KOPT-K1 (cell line): ENCODE measurements at regions not wholly inside any gene's neighbourhood (a gene's known extent, or its start where the extent isn't known, plus 50 kb on each side); places are given as distances from the start of the nearest gene placed in this dataset.

Experiments used
- H3K27ac ChIP-seq: fragments of 200-600 bp; sonication (generic); 2 replicates; pipeline ENCODE4 v1.5.1; 2016; ENCODE audit warnings: antibody characterized with exemption, mild to moderate bottlenecking, low read depth, low read length; ENCODE audit not compliant: poor library complexity, severe bottlenecking
- H3K36me3 ChIP-seq: fragments of 200-600 bp; sonication (generic); 2 replicates; pipeline ENCODE4 v1.5.1; 2017; ENCODE audit warnings: antibody characterized with exemption, mild to moderate bottlenecking, low read length, moderate library complexity; ENCODE audit not compliant: insufficient read depth
- H3K9me3 ChIP-seq: fragments of 200-600 bp; sonication (generic); 2 replicates; pipeline ENCODE4 v1.5.1; 2017; ENCODE audit warnings: antibody characterized with exemption, low read length, mild to moderate bottlenecking; ENCODE audit not compliant: insufficient read depth, poor library complexity, severe bottlenecking

DNA sequence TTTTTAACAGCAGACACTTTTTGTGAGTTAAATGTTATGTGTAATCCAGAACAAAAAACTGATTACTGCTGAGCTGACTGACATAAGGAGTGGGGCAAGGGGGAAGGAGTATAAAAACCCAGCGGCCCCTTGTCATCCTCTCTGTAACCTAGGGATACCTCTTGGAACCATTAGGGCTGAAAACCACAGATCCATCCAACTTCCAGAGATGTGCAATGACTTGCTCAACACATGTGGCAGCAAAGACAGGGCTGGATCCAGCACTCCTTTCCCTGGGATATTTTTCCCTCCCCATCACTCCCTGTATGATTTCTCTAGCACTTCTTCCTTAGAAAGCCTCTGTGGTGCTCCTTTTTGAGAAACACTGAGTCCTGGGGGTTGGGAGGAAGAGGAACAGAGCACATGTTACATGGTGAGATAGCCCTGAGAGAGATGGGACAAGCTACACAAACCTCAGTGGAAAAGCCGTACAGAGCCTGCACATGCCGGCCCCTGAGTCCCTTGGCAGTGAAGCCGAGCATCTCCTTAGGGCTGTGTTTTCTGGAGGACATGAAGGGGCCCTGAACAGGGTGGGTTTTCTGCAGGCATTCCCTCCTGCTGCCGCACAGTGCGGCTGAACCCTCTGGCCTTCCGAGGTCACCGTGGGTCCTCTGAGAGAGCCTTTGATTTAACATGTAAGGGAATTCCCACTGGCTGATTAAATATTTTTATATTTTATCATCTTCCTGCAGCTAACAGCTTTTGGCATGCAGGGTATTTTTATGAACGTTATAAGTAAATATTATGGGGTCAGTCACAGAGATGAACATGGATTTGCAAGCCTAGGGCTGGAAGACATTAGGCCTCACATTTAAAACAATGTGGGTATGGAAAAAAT lies 219.9 kb downstream of the COG6 start:
- H3K27ac ChIP-seq = no peak overlapping the region
- no peaks in the 10 kb centered on the region for H3K9me3 ChIP-seq
- no peaks in the 10 kb centered on the region for H3K36me3 ChIP-seq

DNA sequence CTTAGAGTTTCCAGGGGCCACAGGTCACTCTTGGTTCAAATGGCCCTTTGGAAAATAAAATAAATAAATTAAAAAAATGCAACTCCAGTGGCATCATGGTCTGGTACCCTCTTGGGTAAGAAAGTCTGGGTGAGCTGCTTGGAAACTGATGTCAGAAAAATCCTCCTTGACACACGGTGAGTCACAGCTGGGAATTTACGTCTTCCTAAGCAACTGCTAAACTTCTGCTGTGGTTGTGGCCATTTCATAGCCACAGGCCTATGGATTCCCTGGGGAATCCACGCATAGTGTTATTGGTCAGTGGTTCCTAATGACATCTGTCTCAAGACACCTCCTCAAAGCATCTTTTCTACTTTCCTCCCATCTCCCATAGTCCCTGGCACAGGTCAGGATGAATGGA lies 220.8 kb downstream of the COG6 start:
- no peaks in the 10 kb centered on the region for H3K36me3 ChIP-seq
- no peaks in the 10 kb centered on the region for H3K9me3 ChIP-seq
- no peak overlapping the region for H3K27ac ChIP-seq

DNA sequence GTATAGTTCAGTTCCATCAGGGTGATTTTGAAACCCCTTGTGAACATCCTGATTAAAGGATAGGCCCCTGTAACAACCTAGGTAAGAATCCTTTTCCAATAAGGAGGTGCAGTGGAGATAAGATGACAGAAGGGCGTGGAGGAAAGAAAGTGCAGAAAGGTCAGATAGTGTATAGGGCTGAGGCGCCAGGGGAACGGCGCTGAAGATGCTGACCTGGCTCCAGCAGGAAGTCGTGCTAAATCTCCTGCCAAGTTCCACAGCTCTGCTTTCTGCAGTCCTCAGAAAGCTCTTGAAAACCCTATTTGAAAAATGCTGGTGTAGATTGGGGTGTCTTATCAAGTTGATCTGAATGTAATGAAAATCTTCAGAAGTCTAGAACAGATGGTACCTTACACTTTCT lies 221.7 kb downstream of the COG6 start:
- Histone ChIP-seq H3K36me3 (no peaks in the 10 kb centered on the region), H3K27ac (no peak overlapping the region), H3K9me3 (no peaks in the 10 kb centered on the region)

DNA sequence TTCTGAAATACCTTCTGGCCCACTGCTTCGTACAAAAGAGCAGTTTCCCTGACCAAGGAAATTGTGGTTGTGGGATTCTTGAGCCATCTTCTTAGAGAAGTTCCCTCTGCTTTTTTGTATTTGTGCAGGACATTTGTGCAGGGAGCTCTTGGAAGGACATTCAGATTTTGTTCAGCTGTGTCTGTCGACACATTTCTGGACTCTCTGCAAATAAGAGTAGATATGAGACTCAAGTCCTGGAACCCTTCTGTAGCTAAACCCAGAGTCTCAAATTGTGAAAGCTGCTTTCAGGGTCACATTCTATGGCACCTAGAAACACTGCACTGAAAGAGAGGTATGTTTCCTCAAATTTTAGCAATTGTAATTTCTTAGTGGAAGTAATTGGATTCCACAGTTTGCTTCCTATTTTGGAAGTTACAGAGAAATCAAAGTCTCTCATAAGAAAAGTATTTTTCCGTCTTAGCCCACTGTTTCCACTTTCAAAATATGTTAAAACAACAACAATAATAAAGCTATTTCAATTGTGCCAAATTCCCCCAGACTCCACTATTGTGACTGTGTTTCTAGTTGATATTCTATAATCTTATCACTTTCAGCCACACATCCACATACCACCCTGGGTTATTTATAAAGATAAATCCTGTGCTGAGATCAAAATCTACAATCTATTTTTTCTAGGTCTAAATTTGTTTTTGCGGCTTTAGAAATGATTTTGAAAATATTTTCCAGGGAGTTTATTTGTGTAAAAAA lies 224.0 kb downstream of the COG6 start:
- Histone ChIP-seq H3K27ac (no peak overlapping the region), H3K9me3 (peaks cover 18% of the 10 kb centered on the region), H3K36me3 (no peaks in the 10 kb centered on the region)

DNA sequence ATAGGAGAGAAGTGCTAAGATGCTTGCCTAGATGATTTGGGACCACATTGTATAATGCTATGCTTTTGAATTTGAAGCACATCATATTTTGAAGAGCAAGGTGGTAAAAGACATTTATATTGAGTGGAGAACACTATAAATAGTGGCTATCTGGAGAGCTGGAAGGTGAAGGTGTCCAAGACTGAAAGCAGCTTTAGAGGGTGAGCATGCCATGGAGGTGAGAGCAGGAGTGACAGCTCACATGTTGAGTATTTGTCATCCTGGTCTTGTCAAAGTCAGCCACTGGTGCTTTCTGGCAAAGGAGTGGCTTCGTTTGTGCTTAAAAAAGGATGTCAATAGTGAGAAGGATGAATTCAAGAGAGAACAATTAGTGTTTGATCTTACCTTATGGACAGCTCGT lies 225.9 kb downstream of the COG6 start:
- Histone ChIP-seq H3K36me3 (no peaks in the 10 kb centered on the region), H3K27ac (no peak overlapping the region), H3K9me3 (peaks cover 19% of the 10 kb centered on the region)

DNA sequence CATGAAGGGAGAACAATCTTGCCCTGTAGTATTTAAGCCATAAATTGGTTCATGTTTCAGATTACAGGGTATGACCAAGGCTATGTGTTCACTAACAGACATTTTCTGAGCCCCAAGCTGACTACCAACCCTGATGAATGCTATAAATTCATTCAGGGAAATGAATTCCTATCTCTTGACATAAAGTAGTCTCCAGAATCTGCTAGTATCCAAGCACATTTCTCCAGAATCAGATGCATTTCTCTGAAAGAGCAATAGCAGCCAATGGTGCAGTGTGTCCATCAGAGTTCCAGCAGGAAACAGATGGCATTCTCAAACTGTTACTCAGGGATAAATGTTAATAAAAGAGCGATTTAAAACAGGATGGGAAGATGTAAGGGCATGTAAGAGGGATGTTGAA lies 226.4 kb downstream of the COG6 start:
- Histone ChIP-seq H3K27ac (no peak overlapping the region), H3K36me3 (no peaks in the 10 kb centered on the region), H3K9me3 (peaks cover 19% of the 10 kb centered on the region)

DNA sequence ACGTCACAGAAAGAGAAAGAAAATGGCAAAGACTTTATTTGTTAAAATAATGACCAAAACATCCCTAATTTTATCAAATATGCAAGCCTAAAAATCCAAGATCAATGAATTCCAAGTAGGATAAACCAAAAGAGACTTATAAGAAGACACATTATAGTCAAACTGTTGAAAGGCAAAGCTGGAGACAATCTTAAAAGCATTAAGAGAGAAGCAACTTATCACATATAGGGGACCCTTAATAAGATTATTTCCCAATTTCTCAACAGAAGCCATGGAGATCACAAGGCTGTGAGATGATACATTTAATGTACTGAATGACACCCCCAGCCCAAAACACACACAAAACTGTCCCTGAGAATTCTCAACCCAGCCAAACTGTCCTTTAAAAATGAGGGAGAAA lies 228.7 kb downstream of the COG6 start:
- H3K36me3 ChIP-seq = no peaks in the 10 kb centered on the region
- H3K9me3 ChIP-seq = peaks cover 19% of the 10 kb centered on the region
- no peak overlapping the region for H3K27ac ChIP-seq

DNA sequence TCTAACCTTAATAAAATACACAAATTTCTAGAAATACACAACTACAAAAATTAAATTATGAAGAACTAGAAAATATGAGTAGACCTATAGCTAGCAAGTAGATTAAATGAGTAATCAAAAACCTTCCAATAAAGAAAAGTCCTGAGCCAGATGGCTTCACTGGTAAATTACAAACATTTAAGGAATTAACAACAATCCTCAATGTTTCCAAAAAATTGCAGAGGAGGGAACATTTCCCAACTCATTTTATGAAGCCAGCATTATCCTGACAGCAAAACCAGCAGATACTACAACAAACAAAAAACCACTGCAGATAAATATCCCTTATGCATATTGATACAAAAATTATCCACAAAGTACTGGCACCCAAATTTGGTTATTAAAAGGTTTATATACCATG lies 230.9 kb downstream of the COG6 start:
- H3K27ac ChIP-seq = no peak overlapping the region
- no peaks in the 10 kb centered on the region for H3K36me3 ChIP-seq
- H3K9me3 ChIP-seq = peaks cover 19% of the 10 kb centered on the region

DNA sequence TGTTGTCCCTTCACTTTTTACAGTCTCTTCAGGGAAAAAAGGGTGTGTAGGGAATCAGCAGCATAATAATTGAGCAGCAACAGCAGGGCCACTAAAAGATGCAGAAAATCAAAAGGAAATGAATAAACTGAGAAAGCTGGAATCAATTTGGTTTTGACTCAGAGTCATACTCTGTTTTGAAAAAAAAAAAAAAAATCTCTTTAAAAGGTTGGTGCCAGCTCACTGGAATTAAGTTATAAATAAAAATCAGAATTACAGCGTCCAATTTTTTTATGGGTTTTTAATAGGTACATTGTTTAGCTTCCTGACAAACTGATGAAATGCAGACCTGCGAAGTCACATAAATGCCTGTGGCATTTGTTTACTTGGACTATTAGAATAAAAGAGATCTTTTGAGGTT lies 231.9 kb downstream of the COG6 start:
- H3K27ac ChIP-seq = no peak overlapping the region
- no peaks in the 10 kb centered on the region for H3K36me3 ChIP-seq
- peaks cover 19% of the 10 kb centered on the region for H3K9me3 ChIP-seq

DNA sequence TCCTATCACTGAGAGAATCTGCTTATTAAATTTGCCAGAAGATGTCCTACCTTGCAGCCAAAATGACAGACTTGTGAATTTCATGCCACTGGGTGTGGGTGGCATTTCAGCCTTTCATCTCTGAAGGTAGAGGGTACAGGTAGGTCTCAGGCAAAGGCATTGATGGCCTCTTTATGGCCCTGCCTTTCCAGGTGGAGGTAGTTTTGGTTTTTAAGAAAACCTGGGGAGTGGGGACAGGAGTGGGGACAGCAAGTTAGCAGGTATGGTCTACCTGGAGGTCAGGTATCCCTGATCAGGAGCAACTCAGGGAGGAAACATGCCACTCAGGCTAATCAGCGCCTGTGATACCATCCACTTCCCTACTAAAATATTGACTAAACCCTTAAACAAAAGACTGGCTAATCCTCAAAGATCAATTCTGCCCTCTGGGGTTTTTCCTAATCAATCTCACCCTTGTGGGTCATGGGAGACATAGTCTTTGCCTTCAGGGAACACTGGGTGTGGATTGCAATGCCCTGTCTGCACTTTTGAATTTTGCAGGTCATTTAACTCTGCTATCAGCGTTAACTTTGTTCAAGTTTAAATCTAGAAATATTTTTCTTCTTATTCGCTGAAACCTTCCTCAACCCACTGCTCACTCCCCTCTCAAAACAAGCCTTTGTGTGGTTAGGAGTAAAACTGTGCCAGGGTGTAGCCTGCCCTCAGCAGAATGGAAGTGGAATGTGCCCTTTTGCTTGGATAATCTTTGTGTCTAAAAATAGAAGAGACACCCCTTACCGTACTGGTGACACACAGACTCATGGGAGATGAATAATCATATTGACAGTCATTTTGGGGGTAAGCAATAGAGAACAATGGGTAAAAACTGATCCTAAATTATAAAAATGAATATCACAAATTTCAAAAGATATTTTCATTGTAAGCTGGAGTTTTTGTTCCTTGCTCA lies 233.7 kb downstream of the COG6 start:
- Histone ChIP-seq H3K36me3 (no peaks in the 10 kb centered on the region), H3K27ac (no peak overlapping the region), H3K9me3 (peaks cover 4% of the 10 kb centered on the region)

DNA sequence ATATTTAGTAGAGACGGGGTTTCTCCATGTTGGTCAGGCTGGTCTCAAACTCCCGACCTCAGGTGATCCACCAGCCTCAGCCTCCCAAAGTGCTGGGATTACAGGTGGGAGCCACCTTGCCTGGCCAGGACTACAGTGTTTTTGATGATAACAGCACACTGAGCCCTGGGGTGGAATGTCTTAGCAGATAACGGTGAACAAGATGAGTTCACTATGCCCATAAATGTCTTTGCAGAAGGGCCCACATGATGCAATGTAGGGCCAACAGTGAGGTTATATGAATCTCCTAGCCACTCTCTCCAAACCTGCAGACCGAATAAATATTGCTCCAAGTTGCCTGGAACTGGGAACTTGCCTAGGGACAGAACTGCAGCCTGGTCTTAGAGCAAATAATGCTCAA lies 235.1 kb downstream of the COG6 start:
- Histone ChIP-seq H3K36me3 (no peaks in the 10 kb centered on the region), H3K27ac (no peak overlapping the region), H3K9me3 (no peaks in the 10 kb centered on the region)

DNA sequence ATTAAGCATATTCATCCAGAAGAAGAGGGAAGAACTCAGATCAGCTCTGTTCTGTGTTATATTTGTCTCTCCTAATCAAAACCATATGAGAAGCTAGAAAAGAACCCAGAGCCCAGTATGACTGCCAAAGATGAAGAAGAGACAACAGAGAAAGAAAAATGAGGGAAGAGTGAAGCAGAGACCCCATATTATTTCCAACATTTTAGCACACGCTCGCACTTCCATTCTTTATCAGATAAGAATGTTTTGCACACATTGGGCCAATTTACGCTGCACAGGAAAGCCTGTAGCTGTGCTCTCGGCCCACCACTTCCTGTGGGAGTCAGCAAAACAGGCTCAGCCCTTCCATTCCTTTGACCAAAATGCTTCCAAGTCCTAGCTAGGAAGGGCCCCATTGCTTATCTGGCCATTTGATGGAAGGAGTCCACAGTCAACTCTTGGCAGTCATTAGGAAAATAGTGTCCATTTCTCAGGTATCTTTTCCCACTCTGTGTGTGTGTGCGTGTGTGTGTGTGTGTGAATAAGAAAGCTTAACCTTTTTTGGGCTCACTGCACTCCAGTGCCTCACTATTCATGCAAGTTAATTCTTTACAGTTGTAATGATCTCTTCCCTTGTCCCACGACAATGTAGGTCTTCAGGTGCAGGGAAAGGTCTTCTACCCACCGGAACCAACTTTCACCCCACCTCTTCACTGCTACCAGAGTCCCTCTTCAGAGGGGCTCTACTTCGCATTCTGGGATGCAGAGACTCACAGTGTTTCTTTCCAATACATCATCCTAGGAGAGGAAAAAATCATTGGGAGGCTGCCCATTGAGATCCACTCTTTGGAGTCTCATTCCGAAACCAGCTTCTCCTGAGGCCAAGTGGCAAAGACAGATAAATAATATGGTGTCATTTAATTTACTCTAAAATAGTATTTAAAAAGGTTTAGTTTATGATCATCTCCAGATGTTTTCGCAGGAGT lies 237.5 kb downstream of the COG6 start:
- H3K27ac ChIP-seq = no peak overlapping the region

DNA sequence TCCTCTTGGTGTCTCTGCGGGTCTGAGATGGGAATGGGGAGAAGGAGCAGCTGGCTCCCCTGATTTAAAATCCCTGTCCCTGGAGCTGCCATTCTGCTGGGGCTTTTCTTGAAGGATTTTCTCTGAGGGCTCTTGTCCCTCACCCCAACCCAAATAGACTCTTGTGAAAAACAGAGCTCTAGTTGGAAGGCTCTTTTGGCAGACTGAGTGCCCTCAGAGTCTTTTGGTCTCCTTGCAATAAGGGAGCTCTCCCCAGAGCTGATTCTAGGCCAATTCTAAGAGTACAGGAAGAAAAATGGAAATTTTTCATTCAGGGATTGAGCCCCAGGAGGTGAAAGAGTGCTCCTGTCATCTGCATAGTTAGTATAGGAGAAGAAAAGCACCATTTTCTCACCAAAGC lies 238.3 kb downstream of the COG6 start:
- Histone ChIP-seq H3K27ac (no peak overlapping the region), H3K9me3 (no peaks in the 10 kb centered on the region), H3K36me3 (no peaks in the 10 kb centered on the region)

More for the DNA sequence above, 237.5 kb downstream of the COG6 start:
- Histone ChIP-seq H3K9me3 (no peaks in the 10 kb centered on the region), H3K36me3 (no peaks in the 10 kb centered on the region)

DNA sequence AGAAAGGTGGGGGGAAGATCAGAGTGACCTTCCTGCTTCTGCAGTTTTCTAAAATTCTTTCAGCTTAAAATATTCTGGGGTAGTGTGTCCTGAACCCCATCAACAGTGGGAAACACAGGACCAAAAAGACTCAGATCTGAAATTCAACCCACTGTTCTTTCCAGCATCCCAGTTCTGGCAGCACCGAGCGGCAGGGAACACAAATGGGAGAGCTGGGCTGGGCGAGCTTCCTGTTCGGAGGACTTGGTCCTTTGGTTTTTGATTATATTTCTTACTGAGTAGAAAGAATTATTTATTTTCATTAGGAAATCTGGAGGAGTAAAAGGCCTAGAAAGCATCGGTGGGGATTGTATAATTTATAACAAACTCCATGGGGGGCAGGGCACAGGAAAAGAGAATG lies 239.1 kb downstream of the COG6 start:
- H3K27ac ChIP-seq = no peak overlapping the region
- no peaks in the 10 kb centered on the region for H3K9me3 ChIP-seq
- no peaks in the 10 kb centered on the region for H3K36me3 ChIP-seq
